HL-60 (cell line): ENCODE measurements at regions not wholly inside any gene's neighbourhood (a gene's known extent, or its start where the extent isn't known, plus 50 kb on each side); places are given as distances from the start of the nearest gene placed in this dataset.

Experiments used
- CTCF ChIP-seq: IDR thresholded peaks from one replicate; pipeline ENCODE4 v1.5.1; 2011; ENCODE audit warnings: low read length, control low read depth, inconsistent platforms; ENCODE audit not compliant: insufficient read depth
- GABPA ChIP-seq: IDR thresholded peaks from 2 replicates; pipeline ENCODE4 v1.6.1; 2012; ENCODE audit warnings: low read depth
- POLR2AphosphoS5 ChIP-seq: IDR thresholded peaks from 2 replicates; pipeline ENCODE4 v1.6.1; 2012; ENCODE audit warnings: low read depth
- REST ChIP-seq: IDR thresholded peaks from 2 replicates; pipeline ENCODE4 v1.6.1; 2012; ENCODE audit warnings: low read depth; ENCODE audit not compliant: insufficient replicate concordance
- SPI1 ChIP-seq: IDR thresholded peaks from 2 replicates; pipeline ENCODE4 v1.6.1; 2012; ENCODE audit warnings: low read depth, mild to moderate bottlenecking, borderline replicate concordance

DNA sequence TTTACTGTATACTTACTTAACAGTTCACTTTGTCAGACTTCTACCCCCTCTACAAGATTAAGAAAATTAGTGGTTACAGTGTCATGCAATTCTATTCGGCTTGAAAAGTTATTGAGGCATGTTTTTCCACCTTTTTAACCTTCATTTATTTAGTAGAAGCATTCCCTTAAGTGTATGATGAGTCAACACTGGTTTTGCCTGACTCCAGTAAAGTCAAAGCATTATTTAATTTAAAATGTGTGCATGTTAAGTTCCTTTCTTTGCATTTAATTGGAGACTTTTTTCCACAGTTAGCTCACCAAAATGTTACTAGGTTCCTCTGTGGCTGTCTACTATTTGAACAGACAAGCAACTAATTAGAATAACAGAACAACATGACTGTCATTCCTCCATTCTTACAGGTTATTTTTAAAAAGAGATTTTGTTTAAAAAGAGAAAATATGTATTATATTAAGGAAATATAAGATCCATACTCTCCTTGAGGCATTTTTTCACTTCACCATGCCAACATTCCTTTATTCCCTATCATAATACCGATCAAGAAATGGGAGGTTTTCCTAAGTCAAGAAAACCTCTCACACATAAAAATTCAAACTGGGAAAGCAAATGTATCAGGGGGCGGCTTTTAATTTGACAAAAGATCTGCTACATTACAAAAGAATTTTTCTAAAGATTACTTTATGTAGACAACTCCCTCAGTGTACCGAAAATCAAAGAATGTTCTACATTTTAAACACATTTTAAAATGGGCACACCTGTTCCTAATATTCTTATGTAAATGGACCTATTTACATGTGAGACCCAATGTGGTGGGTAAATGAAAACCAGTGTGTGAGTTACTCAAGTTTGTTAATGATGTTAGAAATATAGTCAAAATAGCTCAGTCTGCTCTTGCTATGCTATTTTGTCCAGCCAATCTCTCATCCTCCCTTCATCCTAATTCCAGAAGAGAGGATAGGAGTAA lies 361.2 kb downstream of the UTRN start:
- TF ChIP-seq CTCF (no peak), POLR2AphosphoS5 (no peak), GABPA (no peak), SPI1 (no peak), REST (no peak)
